ENCODE measurements at regions not wholly inside any gene's neighbourhood (a gene's known extent, or its start where the extent isn't known, plus 50 kb on each side); places are given as distances from the start of the nearest gene placed in this dataset.

DNA sequence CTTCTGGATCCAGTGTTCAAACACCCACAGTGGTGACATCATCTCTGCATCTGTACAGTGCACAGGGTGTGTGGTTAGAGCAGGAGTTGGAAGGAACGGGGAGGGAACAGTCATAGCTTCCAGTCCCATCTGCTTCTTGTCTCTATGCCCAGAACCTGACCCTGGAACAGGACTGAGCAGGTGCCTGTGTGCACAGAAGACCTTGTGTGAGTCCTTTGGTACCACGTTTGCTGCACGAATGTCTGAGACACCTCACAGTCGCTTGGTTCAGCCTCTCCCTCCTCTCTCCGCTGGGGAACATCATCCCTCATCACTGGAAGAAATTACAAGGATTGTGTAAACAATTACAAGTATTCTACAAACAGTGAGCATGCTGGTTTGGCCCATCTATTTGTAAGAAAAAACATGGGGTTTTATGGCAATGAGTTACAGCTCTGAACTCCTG lies 243.0 kb upstream of the KLF6 start:
- TF ChIP-seq JUND (IDR thresholded peaks at IDR 0.05; ENCODE audit: borderline replicate concordance, low read depth, low read length) = 0 out of 2 replicates have a peak, but pooled peaks have one; percentile 8
- no peak for TF ChIP-seq JUND (tag; IDR thresholded peaks at IDR 0.05; ENCODE audit: borderline replicate concordance, low read depth, low read length)
- TF ChIP-seq LCOR (CRISPR knock-in tag; IDR thresholded peaks at IDR 0.05) = no peak
- TF ChIP-seq, protein P1, sequence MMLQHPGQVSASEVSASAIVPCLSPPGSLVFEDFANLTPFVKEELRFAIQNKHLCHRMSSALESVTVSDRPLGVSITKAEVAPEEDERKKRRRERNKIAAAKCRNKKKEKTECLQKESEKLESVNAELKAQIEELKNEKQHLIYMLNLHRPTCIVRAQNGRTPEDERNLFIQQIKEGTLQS (IDR thresholded peaks at IDR 0.05) = peak; percentile 45; the same call in 1 of the 2 replicates
- TF ChIP-seq, protein P1 (CRISPR knock-in tag; conservative IDR thresholded peaks at IDR 0.05) = no peak
- TF ChIP-seq PURB (CRISPR knock-in tag; IDR thresholded peaks at IDR 0.05; ENCODE audit: low read depth) = no peak
- Histone ChIP-seq H2AFZ (ENCODE audit: low read depth, low read length) (no peak overlapping the region), H3K9ac (ENCODE audit: insufficient read depth in 1 of 2, low read depth in 2 of 2, low read length in 2 of 2) (no peak overlapping the region), H4K20me1 (replicated peaks; ENCODE audit: control insufficient read depth, insufficient read depth, low read length) (no peaks in the 10 kb centered on the region), H3K4me1 (replicated peaks in 1 of 2; ENCODE audit: control insufficient read depth in 2 of 2, insufficient read depth in 2 of 2, low read length in 2 of 2) (no peaks in the 10 kb centered on the region), H3K79me2 (ENCODE audit: control insufficient read depth, insufficient read depth, low read length) (no peaks in the 10 kb centered on the region), H3K36me3 (ENCODE audit: control insufficient read depth, insufficient read depth, low read length) (no peaks in the 10 kb centered on the region), H3K9me1 (ENCODE audit: control insufficient read depth, insufficient read depth, low read length) (no peaks in the 10 kb centered on the region), H3K27ac (ENCODE audit: extremely low read depth, low read depth, low read length) (no peak overlapping the region), H3K4me3 (no peak overlapping the region), H3K4me2 (ENCODE audit: insufficient read depth, low read length) (no peak overlapping the region), H3K9me3 (replicated peaks; ENCODE audit: control insufficient read depth, insufficient read depth, low read depth, low read length) (no peaks in the 10 kb centered on the region), H3K27me3 (ENCODE audit: control insufficient read depth in 2 of 2, insufficient read depth in 2 of 2, low read length in 2 of 2) (peaks cover 21 to 33% of the 10 kb centered on the region in 2 experiments)
- in situ Hi-C loops (cut with MboI) (no loop called here), intact Hi-C loops (cut with micrococcal nuclease) (no loop called here)
- no peak for FAIRE-seq
- DNase-seq (ENCODE audit: extremely low read depth in 1 of 4, low spot score in 3 of 4) = no peak
- ChIA-PET POLR2A (no interaction called here), CTCF (ENCODE audit: low intra/inter-chr PET ratio) (interaction anchor here (0.6 kb wide), 1 partner anchor 396 kb away, joined by 3 read pairs; no protein-coding TSS in a partner anchor)
- no peak for ATAC-seq
- BruUV-seq (replicated peaks) = no TSS peak
- WGBS (ENCODE audit: insufficient coverage, low coverage, missing lambda C conversion rate) = 2% methylated on average over 5 of the region's 5 CpGs

All from K562 (cell line).